GM12873 (cell line): ENCODE measurements at regions not wholly inside any gene's neighbourhood (a gene's known extent, or its start where the extent isn't known, plus 50 kb on each side); places are given as distances from the start of the nearest gene placed in this dataset.

Experiments used
- TF ChIP-seq, protein P1 (sequence below): IDR thresholded peaks from 2 replicates; pipeline ENCODE4 v1.5.1; 2012; ENCODE audit warnings: low read depth, mild to moderate bottlenecking, moderate library complexity, low read length, control low read depth; ENCODE audit not compliant: insufficient read depth; ENCODE audit errors: missing control alignments

DNA sequence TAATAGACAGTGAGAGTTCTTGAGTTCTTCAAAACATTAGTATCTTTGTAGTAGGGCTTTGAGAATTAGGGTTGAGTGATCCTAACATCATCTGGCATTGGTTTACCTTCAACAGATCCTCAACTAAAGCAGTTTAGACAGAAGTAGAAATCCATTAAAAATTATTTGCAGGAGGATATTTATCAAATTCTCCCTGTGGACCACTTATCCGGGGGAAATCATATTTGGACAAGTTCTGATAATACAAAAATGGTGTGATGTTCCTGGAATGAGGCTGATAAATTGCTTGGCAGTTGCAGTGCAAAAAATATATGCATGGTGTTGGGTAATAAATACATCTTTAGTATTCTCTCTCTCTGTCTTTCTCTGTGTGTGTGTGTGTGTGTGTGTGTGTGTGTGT is 115.1 kb upstream of the CHODL start:
- TF ChIP-seq, protein P1, sequence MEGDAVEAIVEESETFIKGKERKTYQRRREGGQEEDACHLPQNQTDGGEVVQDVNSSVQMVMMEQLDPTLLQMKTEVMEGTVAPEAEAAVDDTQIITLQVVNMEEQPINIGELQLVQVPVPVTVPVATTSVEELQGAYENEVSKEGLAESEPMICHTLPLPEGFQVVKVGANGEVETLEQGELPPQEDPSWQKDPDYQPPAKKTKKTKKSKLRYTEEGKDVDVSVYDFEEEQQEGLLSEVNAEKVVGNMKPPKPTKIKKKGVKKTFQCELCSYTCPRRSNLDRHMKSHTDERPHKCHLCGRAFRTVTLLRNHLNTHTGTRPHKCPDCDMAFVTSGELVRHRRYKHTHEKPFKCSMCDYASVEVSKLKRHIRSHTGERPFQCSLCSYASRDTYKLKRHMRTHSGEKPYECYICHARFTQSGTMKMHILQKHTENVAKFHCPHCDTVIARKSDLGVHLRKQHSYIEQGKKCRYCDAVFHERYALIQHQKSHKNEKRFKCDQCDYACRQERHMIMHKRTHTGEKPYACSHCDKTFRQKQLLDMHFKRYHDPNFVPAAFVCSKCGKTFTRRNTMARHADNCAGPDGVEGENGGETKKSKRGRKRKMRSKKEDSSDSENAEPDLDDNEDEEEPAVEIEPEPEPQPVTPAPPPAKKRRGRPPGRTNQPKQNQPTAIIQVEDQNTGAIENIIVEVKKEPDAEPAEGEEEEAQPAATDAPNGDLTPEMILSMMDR = no peak

DNA sequence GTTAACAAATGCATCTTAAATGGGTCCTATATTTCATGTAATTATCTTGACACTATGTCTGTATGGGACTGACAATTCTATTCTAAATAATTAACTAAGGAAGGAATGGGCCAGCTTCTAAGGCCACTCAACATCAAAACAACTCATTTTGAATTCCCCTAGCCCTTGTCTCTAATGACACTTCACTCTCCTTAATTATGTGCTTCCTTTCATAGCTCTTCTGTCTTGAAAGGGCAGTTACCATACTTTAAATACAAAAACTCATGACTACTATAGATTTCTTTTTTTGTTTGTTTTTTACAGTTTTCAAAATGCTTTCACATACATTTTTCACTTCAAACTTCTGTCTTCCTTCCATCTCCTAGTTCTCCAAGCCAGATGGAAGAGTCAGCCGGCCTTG is 126.1 kb upstream of the CHODL start:
- TF ChIP-seq, protein P1 = no peak

DNA sequence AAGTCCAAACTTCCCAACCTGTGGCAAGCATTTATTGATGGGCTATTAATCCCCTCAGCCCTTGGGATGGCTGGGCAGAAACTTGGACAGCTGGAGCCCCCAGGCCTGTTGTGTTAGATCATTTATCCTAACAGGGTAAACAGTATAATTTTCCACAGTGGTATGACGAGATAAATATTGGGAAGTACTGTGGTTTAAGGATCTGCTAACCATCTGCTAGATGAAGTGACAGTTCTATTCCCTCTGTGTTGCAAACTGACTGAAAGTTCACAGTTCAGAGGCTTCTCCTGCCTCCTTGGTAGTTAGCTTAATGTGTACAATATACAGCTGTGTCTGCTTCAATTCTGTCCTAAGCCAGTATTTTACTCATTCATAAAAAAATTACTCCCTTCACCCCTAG is 127.5 kb upstream of the CHODL start:
- TF ChIP-seq, protein P1 = no peak

DNA sequence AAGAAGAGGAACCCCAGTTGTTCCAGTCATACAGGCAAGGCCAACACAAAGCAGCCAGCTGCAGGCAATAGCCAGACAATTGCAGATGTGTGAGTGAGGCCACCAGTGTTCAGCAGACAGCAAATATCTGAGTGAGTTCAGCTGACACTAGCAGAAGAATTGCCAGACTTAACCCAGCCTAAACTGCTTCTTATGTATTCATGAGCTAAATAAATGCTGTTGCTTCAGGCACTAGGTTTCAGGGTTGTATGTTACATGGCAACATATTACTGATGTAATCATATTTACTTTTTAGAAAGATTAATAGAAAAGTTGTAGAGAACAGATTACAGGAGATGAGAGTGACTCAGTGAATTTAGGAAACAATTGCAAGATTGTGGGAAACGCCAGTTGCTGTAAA is 129.8 kb upstream of the CHODL start:
- TF ChIP-seq, protein P1 = no peak

DNA sequence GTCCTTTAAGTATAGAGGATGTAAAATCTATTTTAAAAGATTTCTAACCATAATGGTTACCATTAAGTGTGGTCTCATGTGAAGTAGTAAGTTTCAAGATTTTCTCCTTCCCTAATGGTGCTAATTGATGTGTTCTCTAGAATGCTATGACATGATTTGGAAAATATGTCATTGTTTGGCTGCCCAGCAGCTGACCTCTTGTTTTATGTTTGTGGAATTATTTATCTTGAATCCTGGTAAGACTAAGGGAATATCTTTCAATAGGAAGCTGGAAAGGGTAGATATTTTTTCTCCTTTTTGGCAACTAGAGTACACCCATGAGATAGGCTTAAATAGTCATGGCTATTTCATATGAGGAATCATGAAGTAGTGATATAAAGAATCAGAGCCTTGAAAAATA is 139.8 kb upstream of the CHODL start:
- TF ChIP-seq, protein P1 = no peak

DNA sequence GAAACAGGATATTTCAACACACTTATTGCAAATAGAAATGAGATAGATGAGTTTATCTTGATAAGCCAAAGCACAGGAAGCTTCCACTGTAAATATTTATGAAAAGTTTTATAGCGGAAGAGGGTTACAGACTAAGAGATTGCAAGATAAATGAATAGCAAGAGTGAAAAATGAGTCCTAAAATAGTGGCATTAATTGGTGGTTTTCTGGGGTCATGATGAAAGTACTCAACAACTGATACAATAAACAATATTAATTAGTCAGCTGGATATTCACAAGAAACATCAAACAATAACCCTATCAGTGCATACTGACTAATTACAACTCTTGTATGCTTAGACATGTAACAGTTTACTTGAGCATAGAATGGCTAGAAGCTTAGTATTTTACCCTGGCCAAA is 154.8 kb upstream of the CHODL start:
- TF ChIP-seq, protein P1 = no peak

DNA sequence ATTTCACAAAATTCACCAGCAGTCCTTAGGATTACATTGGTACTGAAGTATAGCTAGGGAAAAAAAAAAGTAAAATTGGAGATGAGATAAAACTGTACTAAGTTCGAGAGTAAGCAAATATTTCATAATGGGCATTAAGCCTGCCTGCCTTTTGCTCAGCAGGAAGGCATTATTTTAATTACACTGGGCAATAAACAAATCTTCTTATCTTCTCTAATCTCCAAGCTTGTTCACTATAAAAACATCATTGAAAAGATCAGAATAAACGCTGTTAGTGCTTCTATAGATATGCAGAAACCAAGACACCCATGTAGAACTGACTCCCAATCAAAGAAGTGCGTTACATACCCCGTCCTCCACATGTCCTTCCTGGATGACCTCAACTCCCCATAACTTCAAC is 174.2 kb upstream of the CHODL start:
- TF ChIP-seq, protein P1 = no peak
